ENCODE measurements at regions not wholly inside any gene's neighbourhood (a gene's known extent, or its start where the extent isn't known, plus 50 kb on each side); places are given as distances from the start of the nearest gene placed in this dataset.
"Not testable (repeated sequence)": the region's sequence is repeated elsewhere in the genome, so short reads cannot be mapped to it uniquely, and the experiment has no call there.

DNA sequence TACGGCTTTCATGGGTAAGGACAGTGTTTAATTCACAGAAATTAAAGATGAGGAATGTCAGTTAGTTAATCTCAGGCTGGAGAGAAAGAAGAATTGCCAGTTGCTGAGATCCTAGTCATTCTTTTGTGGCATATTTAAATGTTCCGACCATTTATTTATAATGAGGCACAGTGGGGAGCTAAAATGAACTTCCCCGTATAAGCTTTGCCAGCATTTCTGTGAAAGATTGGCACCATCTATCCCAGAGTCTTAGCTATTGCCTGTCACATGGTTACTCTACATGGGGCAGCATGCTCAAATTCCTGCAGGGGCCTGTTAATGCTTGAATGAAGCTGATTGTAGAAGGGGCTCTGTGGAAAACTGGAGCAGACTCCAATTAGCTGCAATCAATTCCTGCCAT, 314.1 kb downstream of the PRELID2 start:
- no peak overlapping the region for H3K27ac Mint-ChIP-seq (ENCODE audit: unreplicated experiment)

DNA sequence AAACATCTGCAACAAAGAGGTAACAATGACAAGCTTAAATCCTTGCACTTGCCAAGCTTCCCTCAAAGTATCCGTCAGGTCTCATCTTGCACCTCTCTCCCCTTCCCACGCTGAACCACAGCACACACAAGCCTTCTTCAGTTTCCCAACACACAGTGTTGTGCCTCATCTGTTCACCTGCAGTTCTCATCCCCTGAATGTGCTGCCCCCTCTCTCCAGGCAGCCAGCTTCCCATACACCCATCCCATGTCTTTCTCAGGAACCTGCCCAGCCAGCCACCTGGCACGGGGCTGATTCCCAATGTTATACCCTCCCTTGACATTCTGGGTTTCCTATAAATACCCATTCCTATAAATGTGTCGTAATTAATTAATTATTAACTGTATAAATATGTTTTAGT, 314.8 kb downstream of the PRELID2 start:
- no peak for DNase-seq (ENCODE audit: low read depth, low spot score)
- peaks cover 4% of the 10 kb centered on the region for H3K36me3 Mint-ChIP-seq (ENCODE audit: low read depth)
- no peaks in the 10 kb centered on the region for H3K27me3 Mint-ChIP-seq (ENCODE audit: low read depth)
- H3K27ac Mint-ChIP-seq (ENCODE audit: unreplicated experiment) = no peak overlapping the region
- TF ChIP-seq CTCF (conservative IDR thresholded peaks at IDR 0.05) = no peak
- H3K4me1 Mint-ChIP-seq = no peaks in the 10 kb centered on the region
- no peak overlapping the region for H3K4me3 Mint-ChIP-seq
- peaks cover 10% of the 10 kb centered on the region for H3K9me3 Mint-ChIP-seq

More for the DNA sequence above, 314.1 kb downstream of the PRELID2 start:
- H3K27me3 Mint-ChIP-seq (ENCODE audit: low read depth) = no peaks in the 10 kb centered on the region
- no peak for TF ChIP-seq CTCF (conservative IDR thresholded peaks at IDR 0.05)
- DNase-seq (ENCODE audit: low read depth, low spot score) = no peak
- no peak overlapping the region for H3K4me3 Mint-ChIP-seq
- no peaks in the 10 kb centered on the region for H3K4me1 Mint-ChIP-seq
- H3K36me3 Mint-ChIP-seq (ENCODE audit: low read depth) = peaks cover 4% of the 10 kb centered on the region
- H3K9me3 Mint-ChIP-seq = peaks cover 6% of the 10 kb centered on the region

- not testable (repeated sequence) for H3K4me1 Mint-ChIP-seq; H3K27ac Mint-ChIP-seq (ENCODE audit: unreplicated experiment); H3K36me3 Mint-ChIP-seq (ENCODE audit: low read depth); H3K4me3 Mint-ChIP-seq; DNase-seq (ENCODE audit: low read depth, low spot score); H3K27me3 Mint-ChIP-seq (ENCODE audit: low read depth)
- peaks cover 14% of the 10 kb centered on the region for H3K9me3 Mint-ChIP-seq
Observed at GRCh38 chr5:145517588-145517987, 317.6 kb downstream of the PRELID2 start.

- no peak overlapping the region for H3K4me3 Mint-ChIP-seq
- H3K4me1 Mint-ChIP-seq = peaks cover 25% of the 10 kb centered on the region
- H3K36me3 Mint-ChIP-seq (ENCODE audit: low read depth) = peaks cover 5% of the 10 kb centered on the region
- no peak for DNase-seq (ENCODE audit: low read depth, low spot score)
- H3K9me3 Mint-ChIP-seq = peaks cover 9% of the 10 kb centered on the region
- TF ChIP-seq CTCF (conservative IDR thresholded peaks at IDR 0.05) = no peak
- H3K27me3 Mint-ChIP-seq (ENCODE audit: low read depth) = no peaks in the 10 kb centered on the region
- H3K27ac Mint-ChIP-seq (ENCODE audit: unreplicated experiment) = no peak overlapping the region
Observed at GRCh38 chr5:145511351-145511750, 323.8 kb downstream of the PRELID2 start.

DNA sequence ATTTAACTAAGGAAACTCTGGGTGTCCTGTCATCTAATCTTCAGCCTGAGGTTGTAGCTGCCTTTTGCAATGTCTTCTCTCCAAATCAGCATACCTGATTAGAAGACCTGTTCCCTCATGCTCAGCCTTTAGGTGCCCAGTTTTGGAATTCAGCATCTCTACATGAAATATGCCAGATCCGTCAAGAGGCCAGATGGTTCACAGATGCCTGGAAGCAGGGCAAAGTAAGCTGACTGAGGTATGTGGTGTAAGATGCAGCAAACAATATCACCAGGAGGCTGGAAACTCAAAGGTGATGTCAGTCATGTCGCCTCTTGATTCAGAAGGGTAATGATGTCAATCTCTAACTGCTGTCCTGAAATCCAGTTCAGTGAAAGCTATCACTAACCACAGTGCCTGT, 324.4 kb downstream of the PRELID2 start:
- no peak overlapping the region for H3K4me3 Mint-ChIP-seq
- TF ChIP-seq CTCF (conservative IDR thresholded peaks at IDR 0.05) = no peak
- peaks cover 28% of the 10 kb centered on the region for H3K4me1 Mint-ChIP-seq
- peaks cover 5% of the 10 kb centered on the region for H3K9me3 Mint-ChIP-seq
- DNase-seq (ENCODE audit: low read depth, low spot score) = no peak
- H3K27me3 Mint-ChIP-seq (ENCODE audit: low read depth) = no peaks in the 10 kb centered on the region
- peaks cover 8% of the 10 kb centered on the region for H3K36me3 Mint-ChIP-seq (ENCODE audit: low read depth)
- H3K27ac Mint-ChIP-seq (ENCODE audit: unreplicated experiment) = no peak overlapping the region

GRCh38 chr5:145510324-145510723, 324.8 kb downstream of the PRELID2 start:
- Mint-ChIP-seq H3K4me1 (peaks cover 28% of the 10 kb centered on the region), H3K4me3 (no peak overlapping the region), H3K27ac (ENCODE audit: unreplicated experiment) (no peak overlapping the region), H3K27me3 (ENCODE audit: low read depth) (no peaks in the 10 kb centered on the region), H3K36me3 (ENCODE audit: low read depth) (peaks cover 8% of the 10 kb centered on the region), H3K9me3 (peaks cover 4% of the 10 kb centered on the region)
- no peak for TF ChIP-seq CTCF (conservative IDR thresholded peaks at IDR 0.05)
- no peak for DNase-seq (ENCODE audit: low read depth, low spot score)
